ENCODE measurements at regions not wholly inside any gene's neighbourhood (a gene's known extent, or its start where the extent isn't known, plus 50 kb on each side); places are given as distances from the start of the nearest gene placed in this dataset.
A peak's percentile ranks its signal among the peaks of the same experiment; 100 is the strongest.

DNA sequence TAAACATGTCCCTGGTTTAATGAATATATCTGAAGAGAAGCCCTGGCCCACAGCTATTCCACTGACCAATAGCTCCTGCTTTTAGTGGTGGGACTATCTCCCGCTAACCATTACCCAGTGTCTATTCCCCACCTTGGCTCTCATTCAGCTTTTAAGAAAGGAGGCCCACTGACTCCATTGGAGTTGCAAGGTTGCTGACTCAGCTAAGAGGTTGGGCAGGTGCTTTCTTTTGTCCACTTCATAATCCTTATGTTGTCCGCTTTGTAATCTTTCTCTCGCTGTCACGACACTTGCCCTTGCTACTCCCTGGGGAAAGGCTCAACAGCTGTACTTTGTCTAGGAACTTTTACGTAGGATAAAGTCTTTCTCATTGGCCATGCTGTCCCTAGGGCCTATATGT lies 453.4 kb upstream of the CCDC196 start:
- Histone ChIP-seq H3K4me3 (no peak overlapping the region), H3K4me1 (no peaks in the 10 kb centered on the region), H3K27me3 (no peaks in the 10 kb centered on the region), H3K27ac (no peak overlapping the region), H3K9me3 (no peaks in the 10 kb centered on the region), H3K36me3 (ENCODE audit: low read depth, missing control alignments) (no peaks in the 10 kb centered on the region)
- TF ChIP-seq, protein P1, sequence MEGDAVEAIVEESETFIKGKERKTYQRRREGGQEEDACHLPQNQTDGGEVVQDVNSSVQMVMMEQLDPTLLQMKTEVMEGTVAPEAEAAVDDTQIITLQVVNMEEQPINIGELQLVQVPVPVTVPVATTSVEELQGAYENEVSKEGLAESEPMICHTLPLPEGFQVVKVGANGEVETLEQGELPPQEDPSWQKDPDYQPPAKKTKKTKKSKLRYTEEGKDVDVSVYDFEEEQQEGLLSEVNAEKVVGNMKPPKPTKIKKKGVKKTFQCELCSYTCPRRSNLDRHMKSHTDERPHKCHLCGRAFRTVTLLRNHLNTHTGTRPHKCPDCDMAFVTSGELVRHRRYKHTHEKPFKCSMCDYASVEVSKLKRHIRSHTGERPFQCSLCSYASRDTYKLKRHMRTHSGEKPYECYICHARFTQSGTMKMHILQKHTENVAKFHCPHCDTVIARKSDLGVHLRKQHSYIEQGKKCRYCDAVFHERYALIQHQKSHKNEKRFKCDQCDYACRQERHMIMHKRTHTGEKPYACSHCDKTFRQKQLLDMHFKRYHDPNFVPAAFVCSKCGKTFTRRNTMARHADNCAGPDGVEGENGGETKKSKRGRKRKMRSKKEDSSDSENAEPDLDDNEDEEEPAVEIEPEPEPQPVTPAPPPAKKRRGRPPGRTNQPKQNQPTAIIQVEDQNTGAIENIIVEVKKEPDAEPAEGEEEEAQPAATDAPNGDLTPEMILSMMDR (IDR thresholded peaks at IDR 0.05) = no peak
- no peak for TF ChIP-seq POLR2A (IDR thresholded peaks at IDR 0.05)
- 89 to 92% methylated on average over 5 of the region's 5 CpGs for WGBS, 2 donors
- no peak for DNase-seq
- intact Hi-C loops (cut with DNase I; ENCODE audit: low total_unique reads) = no loop called here

DNA sequence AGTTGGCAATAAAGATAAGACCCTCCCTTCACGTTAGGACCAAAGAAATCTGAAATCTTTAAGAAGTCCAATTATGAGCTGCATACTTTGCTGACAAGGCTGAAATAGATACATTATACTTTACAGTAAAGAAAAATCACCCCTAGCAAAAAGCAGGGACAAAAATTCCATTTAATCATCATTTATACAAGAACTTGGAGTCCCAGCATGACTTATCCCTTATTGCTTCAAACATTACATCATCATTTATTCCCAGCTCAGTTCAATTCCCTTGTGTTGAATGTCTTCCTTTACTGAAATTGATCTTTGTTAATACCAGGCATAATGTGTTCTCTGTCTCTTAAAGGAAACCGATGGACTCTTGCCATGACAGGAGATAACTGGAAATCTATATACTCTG lies 449.6 kb upstream of the CCDC196 start:
- no peak overlapping the region for H3K27ac ChIP-seq
- no peaks in the 10 kb centered on the region for H3K9me3 ChIP-seq
- 66 to 68% methylated on average over 2 of the region's 2 CpGs for WGBS, 2 donors
- no peak overlapping the region for H3K4me3 ChIP-seq
- intact Hi-C loops (cut with DNase I; ENCODE audit: low total_unique reads) = no loop called here
- H3K27me3 ChIP-seq = no peaks in the 10 kb centered on the region
- H3K4me1 ChIP-seq = peaks cover 4% of the 10 kb centered on the region
- TF ChIP-seq, protein P1 (IDR thresholded peaks at IDR 0.05) = no peak
- TF ChIP-seq POLR2A (IDR thresholded peaks at IDR 0.05) = no peak
- no peak for DNase-seq
- no peaks in the 10 kb centered on the region for H3K36me3 ChIP-seq (ENCODE audit: low read depth, missing control alignments)

DNA sequence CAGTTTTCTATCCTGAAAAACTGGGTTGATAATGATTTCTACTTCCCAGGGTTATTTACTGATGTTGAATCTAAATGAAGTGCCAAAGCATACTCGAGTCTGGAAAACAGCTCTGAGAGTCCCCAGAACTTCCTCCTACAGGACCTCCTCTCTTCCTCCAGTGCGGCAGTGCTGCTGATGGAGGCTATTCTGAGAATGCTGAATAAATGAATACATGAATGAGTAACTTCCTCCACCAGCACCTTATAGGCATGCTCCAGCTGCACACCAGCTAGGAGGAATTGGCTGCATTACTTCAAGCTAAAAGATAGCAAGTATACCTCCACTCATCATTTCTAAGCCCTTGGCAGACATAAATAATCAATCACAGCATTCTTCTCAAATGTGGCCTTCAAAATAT lies 448.8 kb upstream of the CCDC196 start:
- H3K4me3 ChIP-seq = no peak overlapping the region
- H3K36me3 ChIP-seq (ENCODE audit: low read depth, missing control alignments) = no peaks in the 10 kb centered on the region
- TF ChIP-seq POLR2A (IDR thresholded peaks at IDR 0.05) = no peak
- TF ChIP-seq, protein P1 (IDR thresholded peaks at IDR 0.05) = no peak
- no peaks in the 10 kb centered on the region for H3K9me3 ChIP-seq
- no peaks in the 10 kb centered on the region for H3K27me3 ChIP-seq
- intact Hi-C loops (cut with DNase I; ENCODE audit: low total_unique reads) = no loop called here
- peaks cover 4% of the 10 kb centered on the region for H3K4me1 ChIP-seq
- H3K27ac ChIP-seq = no peak overlapping the region
- WGBS, 2 donors = 84 to 85% methylated on average over 2 of the region's 2 CpGs
- no peak for DNase-seq

DNA sequence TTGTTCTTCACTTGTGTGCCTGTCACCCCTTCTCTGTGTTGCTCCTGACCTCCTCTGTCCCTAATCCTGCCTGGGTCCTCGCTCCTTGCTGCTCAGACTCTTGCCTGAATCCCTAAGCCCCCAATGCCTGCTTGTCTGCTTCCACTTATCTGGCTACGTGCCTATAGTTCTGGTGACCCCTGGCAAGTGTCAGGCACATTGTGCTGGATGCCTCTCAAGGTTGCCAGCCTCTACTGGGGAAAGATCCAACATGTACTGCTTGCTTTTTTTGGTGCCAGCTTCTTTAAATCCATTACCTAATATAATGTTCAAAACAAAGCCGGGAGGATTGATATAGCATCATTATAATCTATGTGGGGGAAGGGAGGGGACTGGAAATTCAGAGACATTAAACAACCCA lies 448.0 kb upstream of the CCDC196 start:
- no peak for DNase-seq
- H3K4me3 ChIP-seq = no peak overlapping the region
- H3K36me3 ChIP-seq (ENCODE audit: low read depth, missing control alignments) = no peaks in the 10 kb centered on the region
- H3K4me1 ChIP-seq = peaks cover 4% of the 10 kb centered on the region
- no peaks in the 10 kb centered on the region for H3K27me3 ChIP-seq
- intact Hi-C loops (cut with DNase I; ENCODE audit: low total_unique reads) = no loop called here
- TF ChIP-seq, protein P1 (IDR thresholded peaks at IDR 0.05) = no peak
- TF ChIP-seq POLR2A (IDR thresholded peaks at IDR 0.05) = no peak
- no peaks in the 10 kb centered on the region for H3K9me3 ChIP-seq
- no peak overlapping the region for H3K27ac ChIP-seq
- 55 to 64% methylated on average over 3 of the region's 3 CpGs for WGBS, 2 donors

- 78 to 79% methylated on average over 1 of the region's 1 CpG for WGBS, 2 donors
- DNase-seq = peak; percentile 37
- TF ChIP-seq, protein P1 (IDR thresholded peaks at IDR 0.05) = no peak
- no peak for TF ChIP-seq POLR2A (IDR thresholded peaks at IDR 0.05)
- Histone ChIP-seq H3K9me3 (no peaks in the 10 kb centered on the region), H3K27me3 (no peaks in the 10 kb centered on the region), H3K4me3 (no peak overlapping the region), H3K27ac (no peak overlapping the region), H3K4me1 (peaks cover 4% of the 10 kb centered on the region), H3K36me3 (ENCODE audit: low read depth, missing control alignments) (no peaks in the 10 kb centered on the region)
- intact Hi-C loops (cut with DNase I; ENCODE audit: low total_unique reads) = no loop called here
Observed at GRCh38 chr14:66038618-66039017, 447.6 kb upstream of the CCDC196 start.
